Thoracic aorta (tissue), 2 donors: ENCODE measurements at regions not wholly inside any gene's neighbourhood (a gene's known extent, or its start where the extent isn't known, plus 50 kb on each side); places are given as distances from the start of the nearest gene placed in this dataset.
"Not testable (repeated sequence)": the region's sequence is repeated elsewhere in the genome, so short reads cannot be mapped to it uniquely, and the experiment has no call there.

Source experiments
- ATAC-seq: fragments of 150-250 bp; one replicate; pipeline ENCODE4 v1.8.0; 2017; ENCODE audit warnings: low read depth; ENCODE audit not compliant: insufficient number of reproducible peaks, low FRiP score
- DNase-seq: peaks from one replicate; pipeline ENCODE4 v3.0.0-alpha.2; 2020; ENCODE audit warnings: low spot score
- H3K27ac ChIP-seq, 2 donors: fragments of 200-600 bp; sonication (generic); 1 replicate in 1 of 2; 2 replicates in 1 of 2; pipeline ENCODE4 v1.5.1; 2016; ENCODE audit warnings: mild to moderate bottlenecking in 2 of 2, moderate library complexity in 2 of 2
- H3K27me3 ChIP-seq: fragments of 200-600 bp; sonication (generic); replicated peaks from 2 replicates; pipeline ENCODE4 v1.6.0; 2016; ENCODE audit warnings: mild to moderate bottlenecking; ENCODE audit not compliant: insufficient read depth
- H3K36me3 ChIP-seq: fragments of 200-600 bp; sonication (generic); one replicate; pipeline ENCODE4 v1.5.1; 2016
- H3K4me1 ChIP-seq, 2 donors: fragments of 200-600 bp; sonication (generic); 1 replicate in 1 of 2; 2 replicates in 1 of 2; pipeline versions ENCODE4 v1.5.1 to v1.6.0; 2016; ENCODE audit warnings: low read depth in 2 of 2, mild to moderate bottlenecking in 1 of 2; ENCODE audit not compliant: control insufficient read depth in 1 of 2
- H3K4me3 ChIP-seq: fragments of 200-600 bp; sonication (generic); 2 replicates; pipeline ENCODE4 v1.5.1; 2016; ENCODE audit warnings: mild to moderate bottlenecking
- H3K9me3 ChIP-seq: fragments of 200-600 bp; sonication (generic); 2 replicates; pipeline ENCODE4 v1.5.1; 2016
- CTCF ChIP-seq: fragments of 200-600 bp; sonication (generic); IDR thresholded peaks from one replicate; pipeline ENCODE4 v1.5.1; 2019; ENCODE audit warnings: antibody characterized with exemption

- Histone ChIP-seq H3K4me1 (no peaks in the 10 kb centered on the region), H3K36me3 (no peaks in the 10 kb centered on the region), H3K9me3 (no peaks in the 10 kb centered on the region), H3K27me3 (no peaks in the 10 kb centered on the region), H3K4me3 (no peak overlapping the region), H3K27ac (no peak overlapping the region)
- no peak for DNase-seq
- no peak for TF ChIP-seq CTCF
- ATAC-seq = no peak
These were observed 271.5 kb downstream of the CDK5RAP2 start for GRCh38 chr9:120308495-120308894.

GRCh38 chr9:120307599-120307998 lies 272.4 kb downstream of the CDK5RAP2 start:
- no peaks in the 10 kb centered on the region for H3K36me3 ChIP-seq

GRCh38 chr9:120306561-120306960 lies 273.4 kb downstream of the CDK5RAP2 start:
- Histone ChIP-seq H3K27ac (no peak overlapping the region), H3K9me3 (no peaks in the 10 kb centered on the region), H3K27me3 (no peaks in the 10 kb centered on the region), H3K4me3 (no peak overlapping the region), H3K36me3 (no peaks in the 10 kb centered on the region), H3K4me1 (no peaks in the 10 kb centered on the region)
- no peak for TF ChIP-seq CTCF
- DNase-seq = no peak
- no peak for ATAC-seq

More at GRCh38 chr9:120307599-120307998, 272.4 kb downstream of the CDK5RAP2 start:
- Histone ChIP-seq H3K9me3 (no peaks in the 10 kb centered on the region), H3K4me3 (no peak overlapping the region), H3K27me3 (no peaks in the 10 kb centered on the region), H3K4me1 (no peaks in the 10 kb centered on the region), H3K27ac (no peak overlapping the region)
- no peak for TF ChIP-seq CTCF
- no peak for ATAC-seq
- DNase-seq = no peak

- no peaks in the 10 kb centered on the region for H3K27me3 ChIP-seq
- H3K4me1 ChIP-seq = no peaks in the 10 kb centered on the region
- DNase-seq (no peak), ATAC-seq (no peak)
- H3K27ac ChIP-seq = no peak overlapping the region
- no peak for TF ChIP-seq CTCF
- no peak overlapping the region for H3K4me3 ChIP-seq
- no peaks in the 10 kb centered on the region for H3K9me3 ChIP-seq
- H3K36me3 ChIP-seq = no peaks in the 10 kb centered on the region
These were observed 273.9 kb downstream of the CDK5RAP2 start for GRCh38 chr9:120306088-120306487.

GRCh38 chr9:120304896-120305295 lies 275.1 kb downstream of the CDK5RAP2 start:
- not testable (repeated sequence) for H3K4me3 ChIP-seq, H3K4me1 ChIP-seq, H3K27me3 ChIP-seq, DNase-seq, H3K27ac ChIP-seq, H3K36me3 ChIP-seq, ATAC-seq, H3K9me3 ChIP-seq

- Histone ChIP-seq H3K36me3 (no peaks in the 10 kb centered on the region), H3K9me3 (no peaks in the 10 kb centered on the region), H3K4me3 (no peak overlapping the region), H3K27me3 (no peaks in the 10 kb centered on the region), H3K4me1 (no peaks in the 10 kb centered on the region), H3K27ac (no peak overlapping the region)
- ATAC-seq (no peak), DNase-seq (no peak)
- TF ChIP-seq CTCF = no peak
These were observed 276.4 kb downstream of the CDK5RAP2 start for GRCh38 chr9:120303519-120303918.
